ENCODE measurements at regions not wholly inside any gene's neighbourhood (a gene's known extent, or its start where the extent isn't known, plus 50 kb on each side); places are given as distances from the start of the nearest gene placed in this dataset.

DNA sequence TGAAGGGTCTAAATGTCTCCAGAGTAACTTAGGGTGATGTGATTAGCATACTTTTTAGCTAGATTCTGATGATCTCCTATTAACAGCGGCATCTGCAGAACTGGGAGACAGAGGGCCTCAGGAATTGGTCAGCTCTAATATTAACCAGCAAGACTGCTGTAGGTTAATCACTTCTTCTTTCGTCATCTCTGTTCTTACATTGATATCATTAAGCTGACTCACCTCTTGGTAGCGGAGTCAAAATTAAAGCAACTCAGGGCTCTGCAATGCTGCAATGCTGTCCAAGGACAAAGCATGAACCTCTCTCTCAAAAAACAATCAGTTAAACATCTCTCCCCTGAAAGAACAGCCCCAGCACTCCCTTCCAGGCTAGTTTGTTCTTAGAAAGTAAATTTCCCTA lies 57.5 kb upstream of the TRA2B start:
- no peak overlapping the region for H2BK20ac ChIP-seq (ENCODE audit: low read depth, low read length, poor library complexity, severe bottlenecking)
- no peaks in the 10 kb centered on the region for H3K9me3 ChIP-seq (ENCODE audit: control insufficient read depth, low read depth, low read length)
- no peak overlapping the region for H3K23ac ChIP-seq (ENCODE audit: insufficient read length, low read depth, low read length)
- no peak overlapping the region for H3K4me3 Mint-ChIP-seq
- no peak overlapping the region for H2AFZ ChIP-seq (ENCODE audit: low read length)
- no peak overlapping the region for H3K9ac ChIP-seq (ENCODE audit: extremely low read depth, insufficient read length, low read length)
- H4K5ac ChIP-seq (ENCODE audit: insufficient read length, low read depth, low read length), result no peak overlapping the region
- no peak overlapping the region for H2BK15ac ChIP-seq (ENCODE audit: low read depth, low read length)
- WGBS (ENCODE audit: extremely low coverage, insufficient read length, low lambda C conversion rate), result no CpG with 5 or more reads among the region's 3 CpGs
- H3K36me3 Mint-ChIP-seq (ENCODE audit: insufficient read depth in 1 of 3, low read depth in 3 of 3), result no peaks in the 10 kb centered on the region
- TF ChIP-seq, protein P1, sequence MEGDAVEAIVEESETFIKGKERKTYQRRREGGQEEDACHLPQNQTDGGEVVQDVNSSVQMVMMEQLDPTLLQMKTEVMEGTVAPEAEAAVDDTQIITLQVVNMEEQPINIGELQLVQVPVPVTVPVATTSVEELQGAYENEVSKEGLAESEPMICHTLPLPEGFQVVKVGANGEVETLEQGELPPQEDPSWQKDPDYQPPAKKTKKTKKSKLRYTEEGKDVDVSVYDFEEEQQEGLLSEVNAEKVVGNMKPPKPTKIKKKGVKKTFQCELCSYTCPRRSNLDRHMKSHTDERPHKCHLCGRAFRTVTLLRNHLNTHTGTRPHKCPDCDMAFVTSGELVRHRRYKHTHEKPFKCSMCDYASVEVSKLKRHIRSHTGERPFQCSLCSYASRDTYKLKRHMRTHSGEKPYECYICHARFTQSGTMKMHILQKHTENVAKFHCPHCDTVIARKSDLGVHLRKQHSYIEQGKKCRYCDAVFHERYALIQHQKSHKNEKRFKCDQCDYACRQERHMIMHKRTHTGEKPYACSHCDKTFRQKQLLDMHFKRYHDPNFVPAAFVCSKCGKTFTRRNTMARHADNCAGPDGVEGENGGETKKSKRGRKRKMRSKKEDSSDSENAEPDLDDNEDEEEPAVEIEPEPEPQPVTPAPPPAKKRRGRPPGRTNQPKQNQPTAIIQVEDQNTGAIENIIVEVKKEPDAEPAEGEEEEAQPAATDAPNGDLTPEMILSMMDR (conservative IDR thresholded peaks at IDR 0.05), result no peak
- H2BK12ac ChIP-seq (ENCODE audit: insufficient read length, low read depth, low read length), result no peak overlapping the region
- no peak overlapping the region for H2BK5ac ChIP-seq (ENCODE audit: insufficient read length, low read length)
- peaks cover 4% of the 10 kb centered on the region in 2 experiments; a peak in 3 of 4 replicates for H3K4me1 Mint-ChIP-seq
- H3K4me1 ChIP-seq (ENCODE audit: insufficient read depth, low read length), result no peaks in the 10 kb centered on the region
- H3K4ac ChIP-seq (ENCODE audit: low read depth, low read length), result no peak overlapping the region
- H3K56ac ChIP-seq (ENCODE audit: insufficient read length, low read depth, low read length), result no peak overlapping the region
- H2BK120ac ChIP-seq (ENCODE audit: low read depth, low read length, poor library complexity, severe bottlenecking), result no peak overlapping the region
- DNase-seq, result no peak
- no peak overlapping the region for H3K14ac ChIP-seq (ENCODE audit: insufficient read depth, low read length)
- H3K27ac ChIP-seq (ENCODE audit: insufficient read length, low read depth, low read length), result no peak overlapping the region
- H3T11ph ChIP-seq (ENCODE audit: low read length), result no peak overlapping the region
- no peaks in the 10 kb centered on the region for H3K79me2 ChIP-seq (ENCODE audit: insufficient read depth, low read length)
- no peaks in the 10 kb centered on the region for H3K23me2 ChIP-seq (ENCODE audit: insufficient read length, low read depth, low read length, poor library complexity, severe bottlenecking)
- H3K18ac ChIP-seq (ENCODE audit: insufficient read length, low read depth, low read length), result no peak overlapping the region
- H4K8ac ChIP-seq (replicated peaks; ENCODE audit: insufficient read length, low read depth, low read length), result no peak overlapping the region
- no peaks in the 10 kb centered on the region for H3K27me3 ChIP-seq (ENCODE audit: insufficient read depth, low read length)
- H2AK5ac ChIP-seq (ENCODE audit: insufficient read length, low read length), result no peak overlapping the region
- no peaks in the 10 kb centered on the region for H3K79me1 ChIP-seq (ENCODE audit: insufficient read depth, low read depth, low read length, poor library complexity, severe bottlenecking)
- H4K20me1 ChIP-seq (ENCODE audit: control insufficient read depth, insufficient read depth, insufficient read length), result no peaks in the 10 kb centered on the region
- H3K27me3 Mint-ChIP-seq (ENCODE audit: low read depth), result peaks cover 20% of the 10 kb centered on the region
- H3K27ac Mint-ChIP-seq, result no peak overlapping the region
- H3K9me3 Mint-ChIP-seq, result no peaks in the 10 kb centered on the region
- no peak overlapping the region for H4K91ac ChIP-seq (ENCODE audit: insufficient read length, low read depth, low read length)
- no peak overlapping the region for H3K4me2 ChIP-seq (ENCODE audit: insufficient read depth, insufficient read length, low read length)

Measured in H9 (cell line).